KMS-11 (cell line): ENCODE measurements at regions not wholly inside any gene's neighbourhood (a gene's known extent, or its start where the extent isn't known, plus 50 kb on each side); places are given as distances from the start of the nearest gene placed in this dataset.
"Not testable (repeated sequence)": the region's sequence is repeated elsewhere in the genome, so short reads cannot be mapped to it uniquely, and the experiment has no call there.

Source experiments
- H2AFZ ChIP-seq: fragments of 200-600 bp; sonication (generic); 2 replicates; pipeline ENCODE4 v1.6.1; 2016; ENCODE audit warnings: antibody characterized with exemption, mixed run types, low read depth
- H3K27ac ChIP-seq: fragments of 200-600 bp; sonication (generic); 2 replicates; pipeline ENCODE4 v1.6.1; 2016; ENCODE audit warnings: mild to moderate bottlenecking, mixed run types
- H3K27me3 ChIP-seq: fragments of 200-600 bp; sonication (generic); 2 replicates; pipeline ENCODE4 v1.6.1; 2017; ENCODE audit warnings: mild to moderate bottlenecking, low read depth, mixed run types, moderate library complexity; ENCODE audit not compliant: insufficient read depth
- H3K36me3 ChIP-seq: fragments of 200-600 bp; sonication (generic); 2 replicates; pipeline ENCODE4 v1.6.1; 2017; ENCODE audit warnings: mild to moderate bottlenecking, mixed run types; ENCODE audit not compliant: insufficient read depth
- H3K4me1 ChIP-seq: fragments of 200-600 bp; sonication (generic); 2 replicates; pipeline ENCODE4 v1.6.1; 2016; ENCODE audit warnings: mild to moderate bottlenecking, low read depth, mixed run types; ENCODE audit not compliant: poor library complexity, severe bottlenecking
- H3K4me2 ChIP-seq: fragments of 200-600 bp; sonication (generic); 2 replicates; pipeline ENCODE4 v1.7.0; 2016; ENCODE audit warnings: mild to moderate bottlenecking, mixed run types
- H3K4me3 ChIP-seq: fragments of 200-600 bp; sonication (generic); IDR thresholded peaks from 2 replicates; pipeline ENCODE4 v1.6.1; 2017; ENCODE audit warnings: low read depth, low read length, mixed read lengths; ENCODE audit not compliant: insufficient read depth
- H3K79me2 ChIP-seq: fragments of 200-600 bp; sonication (generic); 2 replicates; pipeline ENCODE4 v1.6.1; 2016; ENCODE audit warnings: low read depth, mixed run types; ENCODE audit not compliant: insufficient read depth
- H3K9ac ChIP-seq: fragments of 200-600 bp; sonication (generic); 2 replicates; pipeline ENCODE4 v1.6.1; 2016; ENCODE audit warnings: mild to moderate bottlenecking, mixed run types
- H4K20me1 ChIP-seq: fragments of 200-600 bp; sonication (generic); 2 replicates; pipeline ENCODE4 v1.6.1; 2016; ENCODE audit warnings: mild to moderate bottlenecking, mixed run types; ENCODE audit not compliant: insufficient read depth
- CTCF ChIP-seq: fragments of 200-600 bp; sonication (generic); conservative IDR thresholded peaks from 2 replicates; pipeline ENCODE4 v1.6.1; 2017; ENCODE audit warnings: low read depth, mild to moderate bottlenecking, antibody characterized with exemption, low read length, moderate library complexity, mixed read lengths

DNA sequence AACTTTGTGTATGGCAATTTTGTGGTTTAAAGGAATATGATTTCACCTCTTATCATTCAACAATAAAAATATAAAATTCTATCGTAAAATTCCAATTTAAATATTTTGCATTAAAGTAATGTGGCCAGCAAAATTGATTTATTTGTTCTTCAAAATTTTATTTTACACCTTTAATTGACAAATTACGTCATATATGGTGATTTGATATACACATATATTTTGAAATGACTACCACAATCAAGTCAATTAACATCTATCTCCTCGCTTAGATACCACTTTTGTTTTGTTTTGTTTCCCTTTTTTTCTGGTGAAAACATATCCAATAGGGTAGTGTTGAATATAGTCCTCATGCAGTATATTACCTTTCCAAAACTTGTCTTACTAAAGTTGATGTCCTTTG, 467.6 kb upstream of the HS3ST5 start:
- no peak for TF ChIP-seq CTCF
- H3K4me3 ChIP-seq = no peak overlapping the region
- no peaks in the 10 kb centered on the region for H4K20me1 ChIP-seq
- no peak overlapping the region for H3K27ac ChIP-seq
- H3K4me2 ChIP-seq = no peak overlapping the region
- H3K4me1 ChIP-seq = no peaks in the 10 kb centered on the region
- H3K79me2 ChIP-seq = no peaks in the 10 kb centered on the region
- H3K36me3 ChIP-seq = no peaks in the 10 kb centered on the region
- H2AFZ ChIP-seq = no peak overlapping the region
- no peaks in the 10 kb centered on the region for H3K27me3 ChIP-seq
- H3K9ac ChIP-seq = no peak overlapping the region

- H3K9ac ChIP-seq, H3K79me2 ChIP-seq, H3K27ac ChIP-seq, H3K36me3 ChIP-seq, H3K27me3 ChIP-seq, H3K4me1 ChIP-seq, H3K4me2 ChIP-seq, H2AFZ ChIP-seq, H3K4me3 ChIP-seq, H4K20me1 ChIP-seq: not testable (repeated sequence)
Measured at GRCh38 chr6:114805426-114805825, 462.6 kb upstream of the HS3ST5 start.

DNA sequence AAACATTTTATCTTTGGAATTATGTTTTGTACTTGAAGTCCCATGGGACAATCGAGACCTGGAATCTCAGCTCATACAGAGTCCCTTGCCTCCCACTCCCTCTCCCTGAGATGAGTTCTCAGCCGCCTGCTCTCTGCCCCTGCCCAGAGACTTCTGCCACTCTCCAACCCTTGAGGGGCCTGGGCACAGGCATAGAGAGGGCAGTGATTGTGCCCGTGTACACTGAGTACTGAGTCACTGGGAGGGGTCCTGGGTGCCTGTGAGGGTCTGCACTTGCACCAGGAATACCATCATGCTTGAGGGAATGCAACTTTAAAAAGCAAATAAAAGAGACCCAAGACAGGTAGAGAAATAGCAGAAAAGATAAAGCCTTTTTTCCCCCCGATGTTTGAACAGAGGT, 453.8 kb upstream of the HS3ST5 start:
- Histone ChIP-seq H3K27ac (no peak overlapping the region), H4K20me1 (no peaks in the 10 kb centered on the region), H3K4me3 (no peak overlapping the region), H3K4me2 (no peak overlapping the region), H3K79me2 (no peaks in the 10 kb centered on the region), H3K36me3 (no peaks in the 10 kb centered on the region), H3K4me1 (no peaks in the 10 kb centered on the region), H2AFZ (no peak overlapping the region), H3K27me3 (no peaks in the 10 kb centered on the region), H3K9ac (no peak overlapping the region)
- TF ChIP-seq CTCF = no peak

GRCh38 chr6:114793428-114793827, 450.6 kb upstream of the HS3ST5 start:
- Histone ChIP-seq H4K20me1 (no peaks in the 10 kb centered on the region), H3K36me3 (no peaks in the 10 kb centered on the region), H3K4me3 (no peak overlapping the region), H2AFZ (no peak overlapping the region), H3K9ac (no peak overlapping the region), H3K27ac (no peak overlapping the region), H3K27me3 (no peaks in the 10 kb centered on the region), H3K4me2 (no peak overlapping the region), H3K4me1 (no peaks in the 10 kb centered on the region), H3K79me2 (no peaks in the 10 kb centered on the region)
- no peak for TF ChIP-seq CTCF

- TF ChIP-seq CTCF = no peak
- H3K4me2 ChIP-seq = no peak overlapping the region
- no peaks in the 10 kb centered on the region for H4K20me1 ChIP-seq
- H3K36me3 ChIP-seq = no peaks in the 10 kb centered on the region
- H3K27ac ChIP-seq = no peak overlapping the region
- no peaks in the 10 kb centered on the region for H3K79me2 ChIP-seq
- no peak overlapping the region for H2AFZ ChIP-seq
- H3K27me3 ChIP-seq = no peaks in the 10 kb centered on the region
- H3K4me3 ChIP-seq = no peak overlapping the region
- no peak overlapping the region for H3K9ac ChIP-seq
- H3K4me1 ChIP-seq = no peaks in the 10 kb centered on the region
Measured at GRCh38 chr6:114785235-114786127, 442.7 kb upstream of the HS3ST5 start.
